HG03571 (cell line): ENCODE measurements at regions not wholly inside any gene's neighbourhood (a gene's known extent, or its start where the extent isn't known, plus 50 kb on each side); places are given as distances from the start of the nearest gene placed in this dataset.
"Not testable (repeated sequence)": the region's sequence is repeated elsewhere in the genome, so short reads cannot be mapped to it uniquely, and the experiment has no call there.

ENCODE experiments used
- ATAC-seq: cut with Tn5 transposase; IDR thresholded peaks from one replicate; pipeline ENCODE4 v1.9.1; 2021; ENCODE audit not compliant: unreplicated experiment

DNA sequence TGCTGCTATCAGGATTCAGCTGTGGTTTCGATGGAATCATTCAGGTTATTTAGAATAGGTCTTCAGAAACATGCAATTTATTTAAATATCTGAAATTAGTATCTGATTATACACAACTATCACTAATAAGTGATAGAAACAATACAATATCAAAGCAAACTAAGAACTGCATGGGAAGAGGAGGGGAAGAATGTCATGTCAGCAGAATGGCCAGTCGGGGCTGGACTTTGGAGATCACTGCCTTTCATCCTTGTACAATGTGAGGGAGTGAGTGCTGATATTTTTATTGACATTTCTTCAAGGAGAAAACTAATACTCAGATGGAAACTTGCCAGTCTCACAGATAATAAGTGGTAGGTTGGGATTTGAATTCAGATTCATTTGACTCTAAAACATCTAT, 224.0 kb upstream of the LINC00305 start:
- no peak for ATAC-seq

DNA sequence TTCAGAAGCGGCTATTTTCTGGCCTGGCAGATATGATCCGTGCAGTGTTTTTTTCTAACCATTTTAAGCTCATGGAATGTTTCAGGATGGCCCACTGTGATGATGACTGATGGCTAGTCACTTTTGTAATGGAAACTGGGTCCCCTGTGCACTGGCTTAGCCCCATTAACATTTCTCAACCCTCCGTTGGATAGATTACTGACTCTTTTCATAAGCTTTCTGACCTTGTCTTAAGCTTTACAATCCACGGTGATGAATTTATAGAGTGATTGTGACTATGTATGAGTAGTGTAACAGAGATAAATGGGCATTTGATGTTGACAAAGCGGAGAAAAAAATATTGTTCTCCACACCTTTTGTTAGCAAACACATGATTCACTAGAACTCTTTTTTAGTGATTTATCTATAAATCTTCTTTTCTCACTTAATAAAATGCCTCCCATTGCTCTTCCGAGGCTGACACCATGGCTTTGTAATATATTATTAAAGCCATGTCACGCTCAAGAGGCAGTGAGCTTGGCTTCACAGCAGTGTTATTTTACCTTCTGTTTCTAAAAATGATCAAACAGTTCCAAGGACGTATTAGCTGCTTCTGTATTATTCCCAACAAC, 221.0 kb upstream of the LINC00305 start:
- not testable (repeated sequence) for ATAC-seq

DNA sequence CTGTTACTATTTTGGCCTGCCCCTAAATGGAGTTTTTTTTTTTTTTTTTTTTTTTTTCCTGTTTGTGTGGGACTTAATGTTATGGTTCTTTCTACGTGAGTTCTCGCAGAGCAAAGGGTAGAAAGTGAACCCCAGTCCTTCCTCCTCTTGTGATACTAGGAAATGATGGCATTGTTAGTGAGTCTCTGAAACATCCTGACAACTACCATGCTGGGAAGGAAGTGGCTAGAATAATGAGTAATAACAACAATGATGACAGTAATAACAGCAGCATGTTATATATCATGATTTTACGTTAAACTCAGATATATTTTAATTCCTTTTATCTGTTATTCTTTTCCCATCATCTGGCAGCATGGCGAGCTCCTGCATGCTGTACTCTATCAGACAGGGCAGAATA, 216.2 kb upstream of the LINC00305 start:
- no peak for ATAC-seq

DNA sequence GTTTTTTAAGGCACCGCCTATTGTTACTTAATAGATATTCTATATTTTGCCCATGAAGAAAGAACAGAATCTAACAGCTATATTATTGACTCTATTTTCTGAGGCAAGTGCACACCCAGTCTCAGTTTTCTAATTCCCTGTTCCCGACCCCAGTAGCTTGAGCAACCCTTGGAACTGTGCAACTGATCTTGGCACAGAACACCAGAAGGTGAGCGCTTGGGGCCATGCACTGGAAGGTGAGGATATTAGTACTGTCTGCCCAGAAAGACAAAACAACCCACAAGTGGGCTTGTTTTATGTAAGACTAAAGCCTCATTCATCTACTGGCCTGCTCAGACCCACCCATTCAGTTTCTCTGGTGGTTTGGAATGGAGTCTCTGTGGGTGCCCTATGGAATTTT, 188.8 kb upstream of the LINC00305 start:
- ATAC-seq: no peak

DNA sequence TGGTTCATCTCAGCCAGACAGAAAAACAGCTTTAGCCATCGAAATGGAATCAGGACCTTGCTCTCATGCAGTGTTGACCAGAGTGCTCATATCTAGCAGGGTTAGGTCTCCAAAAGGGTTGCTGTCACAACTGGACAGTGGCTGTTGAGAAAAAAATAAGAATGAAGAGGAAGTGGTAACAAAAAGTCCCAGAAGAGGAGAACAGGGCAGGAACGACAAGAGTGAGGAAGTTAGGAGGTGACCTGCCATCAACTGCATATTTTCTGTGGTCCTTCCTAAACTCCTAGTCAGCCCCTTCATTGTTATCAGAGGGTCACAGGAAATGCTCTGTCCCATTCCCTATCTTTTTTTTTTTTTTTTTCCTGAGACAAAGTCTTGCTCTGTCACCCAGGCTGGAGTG, 188.1 kb upstream of the LINC00305 start:
- ATAC-seq: no peak

DNA sequence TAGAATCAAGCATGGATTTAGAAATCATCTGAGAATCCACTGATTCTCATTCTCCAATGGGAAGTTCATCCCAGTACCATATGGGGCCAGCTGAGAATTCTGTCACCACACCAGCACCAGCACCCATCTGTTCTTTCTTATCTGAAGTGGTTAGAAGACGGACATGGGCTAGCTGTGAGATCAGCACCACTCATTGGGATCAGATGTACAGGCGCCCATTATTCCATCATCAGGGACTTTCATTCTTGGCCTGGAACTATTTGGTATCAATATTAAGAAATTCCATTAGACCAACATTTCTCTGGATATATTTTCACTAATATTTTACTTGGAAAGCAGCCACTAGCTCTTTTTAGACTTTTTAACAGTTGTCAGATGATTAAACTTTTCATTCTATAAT, 185.9 kb upstream of the LINC00305 start:
- ATAC-seq: no peak

DNA sequence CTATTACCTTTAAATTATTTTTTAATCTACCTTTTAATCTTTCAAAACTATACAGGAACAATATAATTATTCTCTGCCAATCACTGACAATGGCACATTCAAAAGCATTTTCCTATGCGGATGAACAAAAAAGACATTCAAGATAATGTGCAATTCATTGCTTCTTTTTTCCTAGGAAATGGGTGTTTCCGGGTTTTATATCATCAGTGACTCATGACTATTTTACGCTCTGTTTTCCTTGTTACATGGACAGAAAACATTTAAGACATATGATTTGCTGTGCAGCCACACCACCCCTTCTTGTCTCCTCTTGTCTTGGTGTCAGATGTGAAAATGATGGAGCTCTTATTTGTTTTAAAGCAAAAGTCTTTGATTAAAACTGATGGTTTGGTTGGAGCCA, 184.7 kb upstream of the LINC00305 start:
- no peak for ATAC-seq

DNA sequence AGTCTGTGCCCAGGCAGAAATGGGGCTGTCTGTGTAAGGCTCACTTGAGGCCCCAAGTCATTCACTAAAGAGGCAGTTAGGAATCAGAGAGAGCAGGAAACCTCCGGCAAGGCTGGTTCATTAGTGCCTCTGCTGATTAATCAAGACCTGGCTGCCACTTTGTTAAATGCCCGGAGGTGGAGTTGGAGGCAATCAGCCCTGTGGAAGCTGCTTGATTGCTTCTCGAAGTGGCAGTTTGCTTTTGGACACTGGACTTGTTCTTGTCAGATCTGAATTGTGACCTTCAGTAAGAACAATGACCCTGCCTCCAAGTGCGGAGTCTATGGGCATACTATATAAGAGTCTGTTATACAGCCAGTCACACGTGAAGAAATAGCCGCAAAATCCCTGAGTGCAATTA, 183.9 kb upstream of the LINC00305 start:
- ATAC-seq: no peak

DNA sequence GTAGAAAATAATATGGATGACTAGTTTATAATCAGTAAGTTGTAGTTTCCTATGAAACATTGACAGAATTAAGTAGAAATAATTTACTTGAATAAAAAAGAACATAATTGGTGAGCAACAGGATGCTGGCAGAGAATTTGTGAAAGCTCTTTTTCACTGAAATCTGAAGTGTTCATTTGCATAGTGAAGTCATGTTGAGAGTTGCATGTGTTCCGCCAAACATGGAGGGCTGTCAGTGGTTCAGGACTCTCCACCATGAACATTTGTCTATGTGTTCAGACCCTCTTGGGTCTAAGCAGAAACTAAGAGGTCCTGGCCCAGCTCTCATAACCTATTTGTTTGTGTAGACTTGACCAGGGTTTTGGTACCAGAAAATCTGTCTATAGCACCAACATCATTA, 182.5 kb upstream of the LINC00305 start:
- no peak for ATAC-seq

DNA sequence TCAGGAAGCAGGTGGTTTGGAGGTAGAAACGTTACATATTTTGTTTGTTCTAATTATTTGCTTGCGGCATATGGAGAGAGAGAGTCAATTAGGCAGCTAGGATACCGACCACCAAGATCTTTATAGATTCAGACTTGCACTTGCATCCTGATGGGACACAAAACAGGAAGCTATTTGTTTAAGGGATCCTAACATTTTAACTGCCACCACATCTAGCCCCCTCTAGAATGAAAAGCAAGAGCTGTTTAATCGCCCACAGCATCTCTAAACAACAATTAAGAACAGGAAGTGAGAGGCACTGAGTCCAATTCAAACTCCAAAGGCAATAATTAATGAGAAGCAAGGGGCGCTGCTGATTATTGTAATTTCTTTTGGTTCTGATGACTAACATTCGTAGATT, 182.0 kb upstream of the LINC00305 start:
- ATAC-seq: no peak

DNA sequence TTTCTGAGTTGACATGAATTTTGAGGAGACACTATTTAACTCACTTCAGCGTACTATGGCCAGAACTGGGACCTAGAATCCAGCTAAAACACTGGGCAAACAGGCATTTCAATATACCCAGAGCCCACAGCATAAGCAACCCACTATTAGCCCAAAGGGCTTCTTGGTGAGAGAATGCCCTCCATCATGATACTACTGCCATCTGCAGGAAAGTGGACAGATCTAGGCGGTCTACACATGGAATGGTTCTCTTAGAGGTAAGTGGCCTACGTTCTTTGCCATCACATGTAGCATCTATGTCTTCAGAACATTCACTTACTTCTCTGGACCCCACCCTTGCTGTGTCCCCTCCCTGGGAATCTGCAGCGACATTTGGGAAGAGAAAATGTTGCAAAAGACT, 181.3 kb upstream of the LINC00305 start:
- no peak for ATAC-seq

DNA sequence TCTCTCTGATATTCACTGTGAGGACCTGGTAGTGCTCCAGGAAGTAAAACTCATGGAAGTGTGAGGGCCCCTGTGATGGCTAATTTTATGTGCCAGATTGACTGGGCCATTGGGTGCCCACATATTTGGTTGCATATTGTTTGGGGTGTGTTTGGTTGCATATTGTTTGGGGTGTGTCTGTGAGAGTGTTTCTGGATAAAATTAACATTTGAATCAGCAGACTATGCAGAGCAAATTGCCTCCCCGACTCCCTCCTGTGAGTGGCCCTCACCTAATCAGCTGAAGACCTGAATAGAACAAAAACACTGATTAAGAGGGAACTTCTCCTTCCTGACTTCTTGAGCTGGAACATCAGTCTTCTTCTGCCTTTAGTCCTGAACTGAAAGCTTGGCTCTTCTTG, 173.3 kb upstream of the LINC00305 start:
- no peak for ATAC-seq

DNA sequence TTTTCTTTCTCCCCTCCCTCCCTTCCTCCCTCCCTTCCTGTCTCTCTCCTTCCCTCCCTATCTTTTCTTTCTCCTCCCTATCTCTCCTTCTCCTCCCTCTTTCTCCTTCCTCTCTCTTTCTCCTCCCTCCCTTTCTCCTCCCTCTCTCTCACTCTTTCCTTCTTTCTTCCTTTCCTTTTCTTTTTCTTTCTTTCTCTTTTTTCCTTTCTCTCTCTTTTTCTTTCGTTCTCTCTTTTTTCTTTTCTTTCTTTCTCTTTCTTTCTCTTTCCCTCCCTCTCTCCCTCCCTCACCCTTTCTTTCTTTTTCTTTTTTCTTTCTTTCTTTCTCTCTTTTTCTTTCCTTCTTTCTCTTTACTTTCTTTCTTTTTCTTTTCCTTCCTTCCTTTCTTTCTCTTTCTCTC, 169.7 kb upstream of the LINC00305 start:
- no peak for ATAC-seq

DNA sequence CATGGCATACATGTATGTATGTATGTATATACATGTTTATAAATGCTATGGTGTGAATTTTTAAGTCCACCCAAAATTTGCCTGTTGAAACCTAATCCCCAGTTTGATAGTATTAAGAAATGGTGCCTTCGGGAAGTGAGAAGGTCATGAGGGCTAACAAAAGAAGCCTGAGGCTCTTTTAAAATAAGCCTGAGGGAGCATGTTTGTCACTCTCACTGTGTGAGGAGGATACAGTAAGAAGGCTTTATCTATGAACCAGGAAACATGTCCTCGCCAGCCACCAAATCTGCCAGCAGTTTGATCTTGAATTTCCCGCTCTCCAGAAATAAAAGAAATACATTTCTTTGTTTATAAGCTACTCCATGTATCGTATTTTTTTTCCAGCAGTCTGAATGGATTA, 163.0 kb upstream of the LINC00305 start:
- no peak for ATAC-seq

DNA sequence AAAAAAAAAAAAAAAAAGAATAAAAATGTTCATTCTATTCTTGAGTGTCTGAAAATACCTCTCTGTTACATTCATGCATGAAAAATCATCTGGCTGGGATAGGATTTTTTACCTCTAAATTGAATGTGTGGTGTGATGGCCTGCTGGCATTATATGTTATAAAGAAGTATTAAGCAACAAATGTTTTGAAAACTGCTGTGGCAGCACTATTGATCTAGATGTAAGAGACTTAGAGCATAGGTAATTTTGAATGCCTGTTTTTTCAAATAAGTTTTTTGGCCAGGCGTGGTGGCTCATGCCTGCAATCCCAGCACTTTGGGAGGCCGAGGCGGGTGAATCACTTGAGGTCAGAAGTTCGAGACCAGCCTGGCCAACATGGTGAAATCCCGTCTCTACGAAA, 147.0 kb upstream of the LINC00305 start:
- ATAC-seq: no peak

DNA sequence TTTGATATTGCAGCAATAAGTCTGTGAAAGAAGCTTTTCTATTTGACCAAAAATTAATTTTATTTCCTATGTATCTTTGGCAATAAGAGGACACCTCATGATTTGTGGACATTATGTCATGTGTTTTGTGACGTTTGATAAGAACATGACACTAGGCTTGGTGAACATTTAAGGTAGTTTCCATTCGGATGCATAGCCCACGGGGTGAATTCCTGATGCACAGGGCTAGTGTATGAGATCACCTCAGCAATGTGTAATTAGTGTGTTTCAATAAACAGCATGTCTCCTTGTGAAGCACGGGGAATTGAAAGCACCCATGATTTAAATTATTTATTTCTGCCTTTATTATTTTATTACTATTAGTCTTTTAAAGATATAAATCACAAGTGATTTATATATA, 146.1 kb upstream of the LINC00305 start:
- ATAC-seq: no peak

DNA sequence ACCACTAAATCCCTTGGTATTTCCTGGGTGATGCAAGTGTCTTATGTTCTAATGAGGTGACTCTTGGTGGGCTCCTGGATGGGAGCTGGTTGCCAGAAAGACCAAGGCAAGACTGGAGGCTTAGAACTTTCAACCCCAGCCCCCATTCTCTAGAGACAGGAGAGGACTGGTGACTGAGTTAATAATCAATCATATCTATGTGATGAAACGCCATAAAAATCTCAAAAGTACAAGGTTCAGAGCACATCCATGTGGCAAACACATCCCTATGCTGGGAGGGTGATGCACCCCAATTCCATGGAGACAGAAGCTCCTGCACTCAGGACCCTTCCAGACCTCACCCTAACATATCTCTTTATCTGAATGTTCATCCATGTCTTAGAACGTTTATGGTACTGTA, 139.5 kb upstream of the LINC00305 start:
- no peak for ATAC-seq

DNA sequence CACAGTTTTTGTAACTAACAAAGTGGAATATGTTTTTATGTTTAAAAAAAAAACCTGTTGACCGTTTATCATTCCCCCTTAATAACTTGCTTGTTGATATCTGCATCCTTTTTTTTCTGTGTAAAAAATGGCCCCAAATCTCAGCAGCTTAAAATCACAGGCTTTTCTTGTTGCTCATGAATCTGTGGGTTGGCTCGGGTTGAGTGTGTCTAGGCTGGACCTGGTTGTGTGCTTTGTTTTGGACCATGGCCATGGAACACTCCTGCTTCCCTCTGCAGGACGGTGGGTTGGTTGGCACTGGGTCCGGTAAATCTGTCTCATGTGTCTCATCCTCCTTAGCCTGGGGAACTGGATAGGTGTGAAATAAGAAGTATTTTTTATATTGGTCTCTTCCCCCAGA, 139.0 kb upstream of the LINC00305 start:
- ATAC-seq: no peak

DNA sequence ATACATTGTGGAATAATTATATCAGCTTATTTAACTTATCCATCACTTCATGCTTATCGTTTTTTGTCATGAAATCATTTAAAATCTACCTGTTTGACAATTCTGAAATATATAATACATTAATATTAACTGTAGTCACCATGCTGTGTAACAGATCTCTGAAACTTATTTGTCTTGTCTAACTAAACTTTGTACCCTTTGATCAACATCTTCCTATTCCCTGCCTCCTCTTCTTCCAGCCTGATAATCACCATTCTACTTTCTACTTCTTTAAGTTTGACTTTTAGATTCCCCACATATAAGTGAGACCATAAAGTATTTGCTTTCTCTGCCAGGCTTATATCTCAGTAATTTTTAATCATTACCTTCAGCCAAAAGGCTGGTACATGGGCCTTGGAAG, 134.2 kb upstream of the LINC00305 start:
- ATAC-seq: no peak

DNA sequence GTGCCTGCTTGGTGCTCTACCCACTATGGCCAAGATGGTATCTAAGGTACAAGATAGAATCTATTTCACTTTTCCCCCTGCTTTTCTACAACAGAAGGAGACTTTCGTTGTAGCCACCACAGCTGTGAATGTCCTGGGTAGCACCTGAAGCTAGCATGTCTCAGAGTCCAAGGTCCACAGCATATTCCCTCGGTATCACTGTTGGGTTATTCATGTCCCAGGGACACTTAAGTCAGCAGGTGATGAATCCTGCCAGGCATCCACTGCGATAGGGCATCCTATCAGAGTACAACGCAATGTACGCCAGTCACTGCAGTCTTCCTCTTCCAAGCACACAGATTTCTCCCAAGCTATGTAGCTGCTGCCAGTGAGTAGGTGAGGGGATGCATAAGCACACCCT, 129.1 kb upstream of the LINC00305 start:
- no peak for ATAC-seq

DNA sequence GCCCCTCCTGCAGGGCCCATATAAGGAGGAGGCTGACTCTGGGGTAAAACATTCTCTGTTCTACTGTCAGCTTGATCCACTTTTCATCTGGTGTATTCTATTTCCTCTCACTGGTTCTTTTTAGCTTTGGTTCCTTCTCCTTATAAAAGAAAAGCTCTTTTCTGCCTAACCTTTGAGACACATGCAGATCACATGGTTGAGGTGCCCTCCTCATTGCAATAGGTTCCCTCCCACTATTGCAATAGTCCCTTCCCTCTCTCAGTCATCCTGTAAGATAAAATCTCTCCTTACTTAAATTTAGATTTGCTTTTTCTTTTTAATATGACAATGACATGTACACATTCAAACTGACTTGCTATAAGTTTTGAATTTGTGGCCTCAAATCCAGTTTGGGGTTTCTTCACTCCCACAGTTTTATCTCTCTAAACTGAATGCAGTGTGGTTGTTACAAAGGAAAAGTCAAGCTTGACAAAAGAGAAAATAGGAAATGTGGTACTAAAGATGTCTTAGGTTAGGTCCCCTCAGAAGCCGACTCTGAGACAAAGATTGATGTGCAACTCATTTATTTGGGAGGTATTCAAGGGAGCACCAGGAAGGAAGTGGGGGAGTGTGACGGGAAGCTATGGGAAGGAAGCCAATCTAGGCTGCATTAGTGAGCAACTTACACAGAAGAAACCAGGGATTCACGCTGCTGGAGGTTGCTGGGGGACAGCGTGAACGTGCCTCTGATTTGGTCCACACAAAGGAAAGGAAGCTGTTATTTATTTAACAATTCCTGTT, 127.6 kb upstream of the LINC00305 start:
- ATAC-seq: no peak

DNA sequence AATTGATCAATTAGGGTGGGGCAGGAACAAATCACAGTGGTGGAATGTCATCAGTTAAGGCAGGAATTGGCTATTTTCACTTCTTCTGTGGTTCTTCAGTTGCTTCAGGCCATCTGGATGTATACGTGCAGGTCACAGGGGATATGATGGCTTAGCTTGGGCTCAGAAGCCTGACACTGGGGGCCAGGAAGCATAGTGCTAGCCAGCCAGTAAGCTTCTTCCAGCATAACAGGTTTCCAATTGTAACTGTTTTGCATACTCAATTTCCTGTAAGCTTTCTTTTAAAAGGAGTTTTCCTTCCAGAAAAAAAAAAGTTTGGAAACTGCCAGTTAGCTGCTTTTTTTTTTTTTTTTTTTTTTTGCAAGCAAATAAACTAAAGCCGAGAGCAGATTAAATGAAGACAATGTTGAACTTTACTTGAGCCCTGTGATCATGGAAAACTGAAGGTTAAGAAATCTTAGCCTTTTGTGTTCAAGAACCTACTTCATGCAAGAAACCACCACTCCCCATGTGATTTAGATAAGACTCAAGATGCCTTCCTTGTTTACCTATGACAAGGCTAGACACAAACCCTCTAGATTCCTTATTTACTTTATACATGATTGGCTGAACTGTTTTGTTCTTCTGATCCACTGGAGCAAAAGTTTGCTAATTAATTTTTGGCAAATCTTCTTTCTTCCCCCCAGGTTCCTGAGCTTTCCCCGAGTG, 126.9 kb upstream of the LINC00305 start:
- ATAC-seq: no peak
